ENCODE measurements at regions not wholly inside any gene's neighbourhood (a gene's known extent, or its start where the extent isn't known, plus 50 kb on each side); places are given as distances from the start of the nearest gene placed in this dataset.
A peak's percentile ranks its signal among the peaks of the same experiment; 100 is the strongest.

DNA sequence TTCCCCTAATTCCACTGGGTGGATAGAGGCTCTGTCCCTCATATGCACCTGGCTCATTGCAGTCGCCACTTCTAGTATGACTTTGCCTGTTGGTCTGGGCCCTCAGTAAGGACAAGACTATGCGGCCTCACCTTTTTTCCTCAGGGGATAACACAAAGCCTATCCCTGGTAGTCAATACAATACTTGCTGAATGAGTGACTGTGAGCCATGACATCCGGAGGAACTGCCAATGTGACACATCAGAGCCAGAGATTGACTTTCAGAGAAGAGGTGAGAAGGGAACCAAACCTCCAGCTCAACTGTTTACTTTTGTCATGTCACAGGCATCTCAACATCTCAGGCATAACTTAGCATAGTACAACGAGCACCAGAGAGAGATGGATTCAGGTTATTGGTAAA is 371.3 kb downstream of the DMRT2 start:
- Histone ChIP-seq H3K27me3 (no peaks in the 10 kb centered on the region), H3K9me3 (peaks cover 0 to 10% of the 10 kb centered on the region in 2 donors), H3K4me1 (no peaks in the 10 kb centered on the region), H3K27ac (no peak overlapping the region), H3K36me3 (no peaks in the 10 kb centered on the region), H3K4me3 (no peak overlapping the region)
- no peak for ATAC-seq
- no peak for DNase-seq
- TF ChIP-seq, protein P1, sequence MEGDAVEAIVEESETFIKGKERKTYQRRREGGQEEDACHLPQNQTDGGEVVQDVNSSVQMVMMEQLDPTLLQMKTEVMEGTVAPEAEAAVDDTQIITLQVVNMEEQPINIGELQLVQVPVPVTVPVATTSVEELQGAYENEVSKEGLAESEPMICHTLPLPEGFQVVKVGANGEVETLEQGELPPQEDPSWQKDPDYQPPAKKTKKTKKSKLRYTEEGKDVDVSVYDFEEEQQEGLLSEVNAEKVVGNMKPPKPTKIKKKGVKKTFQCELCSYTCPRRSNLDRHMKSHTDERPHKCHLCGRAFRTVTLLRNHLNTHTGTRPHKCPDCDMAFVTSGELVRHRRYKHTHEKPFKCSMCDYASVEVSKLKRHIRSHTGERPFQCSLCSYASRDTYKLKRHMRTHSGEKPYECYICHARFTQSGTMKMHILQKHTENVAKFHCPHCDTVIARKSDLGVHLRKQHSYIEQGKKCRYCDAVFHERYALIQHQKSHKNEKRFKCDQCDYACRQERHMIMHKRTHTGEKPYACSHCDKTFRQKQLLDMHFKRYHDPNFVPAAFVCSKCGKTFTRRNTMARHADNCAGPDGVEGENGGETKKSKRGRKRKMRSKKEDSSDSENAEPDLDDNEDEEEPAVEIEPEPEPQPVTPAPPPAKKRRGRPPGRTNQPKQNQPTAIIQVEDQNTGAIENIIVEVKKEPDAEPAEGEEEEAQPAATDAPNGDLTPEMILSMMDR (IDR thresholded peaks at IDR 0.05) = no peak
- intact Hi-C loops (cut with DNase I) = no loop called here

DNA sequence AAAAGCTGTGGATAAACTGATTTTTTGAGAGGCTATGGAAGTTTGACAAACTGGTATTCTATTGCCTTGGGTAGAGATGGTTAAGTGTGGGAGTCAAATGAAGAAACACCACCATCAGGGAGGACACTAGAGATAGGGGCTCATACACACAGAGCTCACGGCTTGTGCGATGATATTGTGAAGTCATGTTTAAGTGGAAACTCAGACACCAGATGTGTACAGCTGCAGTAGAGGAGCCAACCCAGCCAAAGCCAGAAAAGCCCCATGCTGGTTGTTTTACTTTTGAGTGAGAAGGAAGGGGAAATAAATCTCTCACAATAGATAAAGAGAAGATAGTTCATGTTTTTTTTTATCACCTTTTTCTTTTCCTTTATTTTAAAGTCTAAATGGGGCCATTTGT is 377.7 kb downstream of the DMRT2 start:
- no peak overlapping the region for H3K4me3 ChIP-seq
- intact Hi-C loops (cut with DNase I) = no loop called here
- H3K36me3 ChIP-seq = no peaks in the 10 kb centered on the region
- DNase-seq (peak in 2 of 4 donors; percentile 50 to 73), ATAC-seq (no peak)
- peaks cover 0 to 8% of the 10 kb centered on the region in 2 donors for H3K9me3 ChIP-seq
- no peak overlapping the region for H3K27ac ChIP-seq
- no peaks in the 10 kb centered on the region for H3K4me1 ChIP-seq
- TF ChIP-seq, protein P1 (IDR thresholded peaks at IDR 0.05) = no peak
- H3K27me3 ChIP-seq = no peaks in the 10 kb centered on the region

DNA sequence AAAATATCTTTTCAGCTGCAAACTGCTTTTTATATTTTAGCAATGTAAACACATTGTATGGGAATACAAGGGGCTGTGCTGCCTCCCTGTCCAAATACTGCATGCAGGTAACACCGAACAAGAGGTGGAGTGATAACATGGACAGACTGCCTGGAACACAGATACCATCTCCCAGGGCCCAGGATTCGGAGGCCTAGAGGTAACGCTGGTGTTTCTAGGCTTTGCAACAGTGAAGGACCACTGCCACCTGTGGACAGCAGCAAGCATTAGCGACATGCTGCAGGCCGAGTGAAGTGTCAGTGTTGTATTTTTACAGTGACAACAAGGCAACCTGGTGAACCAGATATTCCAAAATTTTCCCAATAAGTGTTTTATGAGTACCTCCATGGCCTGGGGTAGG is 379.1 kb downstream of the DMRT2 start:
- ATAC-seq (peak; percentile 68), DNase-seq (peak in 1 of 4 donors; percentile 44)
- H3K27ac ChIP-seq = no peak overlapping the region
- intact Hi-C loops (cut with DNase I) = no loop called here
- H3K27me3 ChIP-seq = no peaks in the 10 kb centered on the region
- H3K4me1 ChIP-seq = no peaks in the 10 kb centered on the region
- TF ChIP-seq, protein P1 (IDR thresholded peaks at IDR 0.05) = no peak
- no peak overlapping the region for H3K4me3 ChIP-seq
- H3K36me3 ChIP-seq = no peaks in the 10 kb centered on the region
- peaks cover 0 to 8% of the 10 kb centered on the region in 2 donors for H3K9me3 ChIP-seq

DNA sequence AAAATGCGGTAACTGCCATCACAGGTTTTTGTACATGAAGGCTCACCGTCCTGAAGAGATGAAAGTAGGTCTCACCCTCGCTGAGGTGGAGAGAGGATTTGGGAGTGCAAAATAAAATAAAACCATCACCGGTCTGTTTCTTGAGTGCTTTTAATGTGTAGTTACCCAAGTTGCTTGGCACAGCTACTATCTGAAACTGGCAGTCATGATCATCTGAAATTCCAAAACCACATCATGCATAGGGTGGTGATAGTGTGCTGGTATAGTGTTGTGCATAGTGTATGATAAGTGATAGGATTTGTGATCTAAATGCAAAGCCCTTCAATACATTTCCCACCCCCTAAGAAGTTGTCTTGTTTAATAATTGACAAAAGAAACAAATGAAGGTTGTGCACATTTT is 381.3 kb downstream of the DMRT2 start:
- intact Hi-C loops (cut with DNase I) = no loop called here

DNA sequence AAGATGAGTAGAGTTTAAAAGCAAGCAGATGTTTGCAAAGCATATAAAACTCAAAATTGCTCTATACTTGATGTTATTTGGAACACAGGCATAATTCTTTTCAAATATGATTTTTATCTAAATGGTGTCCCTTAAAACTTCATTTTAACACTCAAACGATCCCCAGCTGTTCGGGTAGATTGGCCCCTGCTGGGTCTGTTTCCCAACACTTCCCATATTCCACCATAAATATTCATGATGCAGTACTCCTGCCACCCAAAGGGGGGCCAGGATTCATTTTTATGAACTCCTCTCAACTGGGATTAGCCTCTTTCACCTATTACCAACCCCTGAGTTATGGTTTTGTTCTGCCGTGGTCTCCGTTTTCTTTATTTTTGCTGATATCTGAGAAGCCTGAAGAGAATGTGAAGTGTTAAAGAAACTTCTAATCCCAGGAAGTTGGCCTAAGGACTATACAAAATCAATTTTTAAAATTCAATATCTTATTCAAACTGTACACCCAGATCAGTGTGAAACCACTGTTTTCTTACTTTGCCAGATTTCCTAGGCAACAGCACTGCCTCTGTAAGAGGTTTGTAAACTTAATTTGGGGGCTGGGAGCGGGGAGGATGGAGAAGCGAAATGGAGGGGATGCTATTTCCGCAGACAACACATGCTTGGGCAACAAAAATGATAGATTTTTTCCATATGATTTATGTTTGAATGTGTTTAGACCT is 384.1 kb downstream of the DMRT2 start:
- H3K27me3 ChIP-seq = no peaks in the 10 kb centered on the region
- no peak for ATAC-seq
- TF ChIP-seq, protein P1 (IDR thresholded peaks at IDR 0.05) = no peak
- H3K4me3 ChIP-seq = no peak overlapping the region
- H3K4me1 ChIP-seq = no peaks in the 10 kb centered on the region
- no peak overlapping the region for H3K27ac ChIP-seq
- intact Hi-C loops (cut with DNase I) = no loop called here
- peak in 2 of 4 donors; percentile 80 to 82 for DNase-seq
- no peaks in the 10 kb centered on the region for H3K9me3 ChIP-seq
- no peaks in the 10 kb centered on the region for H3K36me3 ChIP-seq

More for the DNA sequence above, 381.3 kb downstream of the DMRT2 start:
- Histone ChIP-seq H3K27me3 (no peaks in the 10 kb centered on the region), H3K4me3 (no peak overlapping the region), H3K4me1 (no peaks in the 10 kb centered on the region), H3K9me3 (no peaks in the 10 kb centered on the region), H3K36me3 (no peaks in the 10 kb centered on the region), H3K27ac (no peak overlapping the region)
- DNase-seq (no peak), ATAC-seq (no peak)
- TF ChIP-seq, protein P1 (IDR thresholded peaks at IDR 0.05) = no peak

All from left lung (tissue), 4 donors.